HG03354 (cell line): ENCODE measurements at regions not wholly inside any gene's neighbourhood (a gene's known extent, or its start where the extent isn't known, plus 50 kb on each side); places are given as distances from the start of the nearest gene placed in this dataset.

ENCODE experiments used
- ATAC-seq: cut with Tn5 transposase; IDR thresholded peaks from one replicate; pipeline ENCODE4 v1.9.1; 2021; ENCODE audit warnings: mild to moderate bottlenecking; ENCODE audit not compliant: unreplicated experiment, poor library complexity, severe bottlenecking

DNA sequence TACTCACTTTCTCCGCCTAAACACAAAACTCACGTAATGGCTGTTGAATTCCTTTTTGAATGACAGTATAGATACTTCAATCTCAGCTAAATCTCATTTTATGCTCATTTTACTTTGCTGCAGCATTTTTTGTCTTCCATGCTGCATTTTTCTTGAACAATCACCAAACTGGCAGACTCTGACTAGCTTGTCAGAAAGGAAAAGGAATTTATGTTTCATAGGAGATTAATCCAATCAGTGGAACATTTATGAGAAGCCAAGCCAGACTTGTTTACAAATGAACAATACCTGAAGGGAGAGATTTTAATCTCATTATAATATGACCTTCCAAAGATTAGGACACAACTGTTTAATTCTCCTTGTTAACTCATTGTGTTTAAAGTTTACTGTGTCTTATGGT, 1044.3 kb downstream of the DIAPH3 start:
- ATAC-seq, result no peak

DNA sequence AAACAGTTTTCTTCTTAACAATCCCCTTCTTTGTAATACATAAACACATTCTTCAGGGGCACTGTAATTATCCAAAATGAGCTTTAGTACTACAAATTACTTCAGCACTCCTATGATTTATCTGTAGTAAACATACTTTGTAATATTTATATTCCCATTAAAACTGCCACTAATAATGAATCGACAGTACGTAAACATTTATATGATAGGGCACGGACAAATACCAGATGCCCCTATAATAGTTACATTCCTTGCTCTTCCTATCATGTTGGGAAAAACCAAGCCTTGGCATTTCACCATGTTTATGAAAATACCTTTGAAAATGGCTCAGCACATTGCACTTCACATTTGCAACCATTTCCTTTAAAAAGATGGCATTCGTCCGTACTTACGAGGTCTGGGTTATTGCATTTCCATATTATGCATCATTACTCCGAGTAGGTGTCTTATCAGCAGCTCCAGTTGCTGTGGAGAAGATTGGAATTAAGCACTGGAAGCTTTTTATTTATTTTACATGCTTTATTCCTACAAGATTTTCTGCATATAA, 1043.4 kb downstream of the DIAPH3 start:
- no peak for ATAC-seq

DNA sequence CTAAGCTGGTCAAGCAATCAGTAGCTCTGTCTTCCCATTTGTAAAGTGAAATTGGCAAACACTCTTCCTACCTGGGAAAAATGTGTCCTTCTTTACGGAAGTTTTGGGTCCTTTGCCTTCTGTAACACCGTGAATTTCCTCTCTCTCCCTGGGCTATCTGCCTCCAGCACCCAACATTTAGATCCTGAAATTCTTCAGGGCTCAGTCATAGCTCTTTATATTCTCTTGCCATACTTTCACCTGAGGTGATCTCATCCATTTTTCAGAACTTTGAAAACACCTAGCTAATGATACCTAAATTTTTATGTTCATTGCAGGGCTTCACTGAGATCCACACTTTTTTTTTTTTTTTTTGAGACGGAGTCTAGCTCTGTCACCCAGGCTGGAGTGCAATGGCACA, 1042.2 kb downstream of the DIAPH3 start:
- ATAC-seq, result no peak

GRCh38 chr13:59126474-59126873, 1037.3 kb downstream of the DIAPH3 start:
- no peak for ATAC-seq

GRCh38 chr13:59133903-59134302, 1029.8 kb downstream of the DIAPH3 start:
- ATAC-seq, result no peak

- ATAC-seq, result no peak
Observed at GRCh38 chr13:59144700-59145099, 1019.0 kb downstream of the DIAPH3 start.

DNA sequence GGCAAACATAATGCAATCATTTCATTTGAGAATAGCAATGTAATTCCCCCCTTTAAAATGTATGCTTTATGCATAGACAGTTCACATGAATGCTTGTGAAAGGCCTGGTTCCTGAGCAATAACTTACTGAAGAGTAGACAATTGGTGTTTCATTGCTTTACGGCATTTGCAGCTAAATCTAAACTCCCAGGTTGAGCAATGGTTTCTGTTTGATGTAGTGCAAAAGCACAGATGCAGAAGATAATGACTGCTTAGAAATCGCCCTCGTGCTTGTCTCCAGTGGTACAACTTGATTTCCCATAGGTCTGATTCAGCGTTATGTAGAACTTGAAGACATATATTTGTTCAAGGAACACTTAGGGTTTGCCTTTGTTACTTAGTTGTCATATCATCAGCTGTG, 1018.3 kb downstream of the DIAPH3 start:
- no peak for ATAC-seq

DNA sequence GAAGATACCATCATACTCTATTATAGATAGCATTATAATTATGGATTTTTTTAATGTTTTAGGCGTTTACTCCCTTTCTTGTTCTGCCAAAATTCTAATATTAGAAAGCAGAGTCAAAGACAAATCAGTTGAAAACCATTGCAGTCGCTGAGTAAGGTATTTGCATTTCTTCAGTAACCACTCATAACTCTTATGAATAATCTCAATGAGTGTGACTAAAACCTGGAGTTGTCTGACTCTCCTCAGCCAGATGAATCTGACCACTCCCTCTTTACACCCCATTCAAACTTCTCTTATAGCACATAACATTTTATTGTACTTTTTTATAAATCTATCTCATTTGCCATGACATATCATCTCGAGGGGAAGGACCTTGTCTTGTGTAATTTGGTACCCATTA, 1006.5 kb downstream of the DIAPH3 start:
- ATAC-seq, result no peak

GRCh38 chr13:59166174-59166573, 997.6 kb downstream of the DIAPH3 start:
- no peak for ATAC-seq

- no peak for ATAC-seq
Observed at GRCh38 chr13:59172076-59172475, 991.7 kb downstream of the DIAPH3 start.

DNA sequence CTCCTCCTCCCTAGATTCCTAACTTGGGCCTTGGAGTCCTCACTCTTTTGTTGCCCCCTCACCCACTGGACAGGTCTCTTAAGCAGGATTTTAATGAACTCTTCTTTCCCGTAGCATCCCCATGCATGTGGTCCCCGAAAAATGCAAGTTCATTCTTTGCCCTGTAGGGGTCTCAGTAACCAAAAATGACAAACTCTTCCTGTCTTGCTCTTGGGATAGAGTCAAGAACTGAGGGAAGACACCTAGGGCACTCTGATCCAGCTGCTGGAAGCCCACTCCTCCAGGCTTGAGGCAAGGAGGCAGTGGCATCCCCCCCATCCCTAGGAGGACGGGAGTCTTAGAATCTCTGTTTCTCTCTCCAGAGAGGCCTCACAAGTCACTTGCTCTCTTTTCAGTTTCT, 987.0 kb downstream of the DIAPH3 start:
- peak; percentile 71 for ATAC-seq

- ATAC-seq, result no peak
Observed at GRCh38 chr13:59178344-59178743, 985.4 kb downstream of the DIAPH3 start.

- ATAC-seq, result no peak
Observed at GRCh38 chr13:59182241-59182640, 981.5 kb downstream of the DIAPH3 start.

DNA sequence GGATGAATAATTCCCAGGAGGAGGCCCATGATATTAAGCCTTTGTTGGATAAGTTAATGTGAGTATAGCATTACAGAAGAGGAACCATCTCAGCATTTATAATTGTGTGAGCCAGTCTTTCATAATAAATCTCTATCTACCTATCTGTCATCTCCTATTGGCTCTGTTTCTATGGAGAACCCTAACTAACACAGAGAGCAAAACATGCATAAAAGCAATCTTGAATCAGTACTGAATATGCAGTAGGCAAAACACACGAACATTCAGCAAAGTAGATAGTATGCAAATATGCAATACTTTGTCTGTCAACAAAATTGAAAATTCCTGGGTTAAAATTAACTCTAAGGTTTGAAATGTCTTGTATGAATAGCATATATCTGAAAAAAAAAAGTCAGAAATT, 966.3 kb downstream of the DIAPH3 start:
- ATAC-seq, result no peak

GRCh38 chr13:59201841-59202240, 961.9 kb downstream of the DIAPH3 start:
- ATAC-seq, result no peak

DNA sequence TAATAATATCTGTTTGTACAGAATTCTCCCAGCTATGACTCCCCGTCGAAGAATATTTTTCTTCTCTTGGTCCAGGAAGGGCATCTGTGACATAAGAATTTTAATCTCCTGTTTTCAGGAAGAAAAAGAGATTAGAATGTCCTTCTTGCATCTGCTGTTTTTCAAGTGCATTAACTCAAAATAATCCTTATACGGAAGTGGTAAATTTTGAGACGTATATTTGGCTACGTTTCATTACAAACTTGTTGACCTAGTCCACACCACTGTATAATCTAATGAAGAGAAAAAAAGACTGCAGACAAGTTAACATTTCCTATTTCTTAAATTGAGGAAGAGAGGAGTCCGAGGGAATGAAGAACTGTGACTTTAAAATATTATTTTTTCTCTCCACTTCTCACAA, 959.9 kb downstream of the DIAPH3 start:
- ATAC-seq, result no peak

DNA sequence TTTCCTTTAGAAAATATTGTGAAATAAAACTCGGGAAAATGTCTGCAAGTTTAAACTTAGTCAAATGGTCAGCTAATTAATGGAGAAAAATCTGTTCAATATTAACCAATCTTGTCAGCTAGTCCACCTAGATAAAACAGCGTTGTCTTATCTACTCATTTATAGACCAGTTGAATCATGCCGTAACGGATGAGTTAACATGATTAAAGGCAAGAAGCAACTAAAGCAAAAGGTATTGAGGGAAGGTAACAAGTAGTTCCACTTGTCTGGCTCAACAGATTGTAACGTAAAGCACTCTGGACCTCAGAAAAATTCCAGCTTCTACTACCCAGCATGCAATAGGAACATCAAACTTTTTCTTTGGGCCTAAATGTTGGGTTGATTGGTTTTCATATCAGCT, 958.2 kb downstream of the DIAPH3 start:
- ATAC-seq, result no peak

GRCh38 chr13:59208405-59209195, 955.1 kb downstream of the DIAPH3 start:
- no peak for ATAC-seq

GRCh38 chr13:59210543-59210942, 953.2 kb downstream of the DIAPH3 start:
- ATAC-seq, result no peak

GRCh38 chr13:59211606-59212005, 952.1 kb downstream of the DIAPH3 start:
- ATAC-seq, result no peak

DNA sequence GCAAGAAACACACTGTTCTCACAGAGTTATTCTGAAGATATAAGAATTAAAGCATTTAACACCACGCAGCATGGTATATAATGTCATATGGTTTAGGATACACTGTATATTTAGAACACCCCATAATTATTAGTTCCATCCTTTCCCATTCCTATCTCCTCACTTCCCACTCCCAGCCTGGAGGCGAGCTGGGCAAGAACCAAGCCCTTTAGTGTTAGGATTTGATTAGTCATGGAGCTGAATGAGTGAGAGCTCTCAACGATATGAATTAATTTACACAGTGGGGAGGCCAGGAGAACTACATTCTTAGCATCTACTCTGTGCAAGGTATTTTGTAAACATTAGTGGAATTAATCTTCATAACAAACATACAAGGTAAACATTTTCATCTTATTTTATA, 934.3 kb downstream of the DIAPH3 start:
- no peak for ATAC-seq

DNA sequence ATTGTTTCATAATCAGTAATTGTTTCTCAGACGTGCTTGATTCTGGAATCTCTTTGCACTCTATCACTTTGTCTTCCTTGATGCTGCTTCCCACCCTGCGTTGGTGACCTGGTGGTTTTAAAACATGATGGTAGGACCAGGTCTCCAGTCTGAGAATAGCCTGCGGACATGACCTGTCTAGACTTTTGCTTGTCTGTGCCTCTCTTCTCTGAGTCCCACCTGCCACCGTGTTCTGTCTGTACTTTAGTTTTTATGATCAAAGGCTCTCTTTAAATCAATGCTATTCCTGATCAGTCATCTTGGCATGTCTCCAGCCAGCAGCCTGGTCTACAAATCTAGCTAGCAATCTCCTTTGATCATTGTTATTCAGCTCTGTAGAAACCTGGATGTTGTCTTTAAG, 933.9 kb downstream of the DIAPH3 start:
- ATAC-seq, result no peak
